ENCODE measurements at regions not wholly inside any gene's neighbourhood (a gene's known extent, or its start where the extent isn't known, plus 50 kb on each side); places are given as distances from the start of the nearest gene placed in this dataset.

DNA sequence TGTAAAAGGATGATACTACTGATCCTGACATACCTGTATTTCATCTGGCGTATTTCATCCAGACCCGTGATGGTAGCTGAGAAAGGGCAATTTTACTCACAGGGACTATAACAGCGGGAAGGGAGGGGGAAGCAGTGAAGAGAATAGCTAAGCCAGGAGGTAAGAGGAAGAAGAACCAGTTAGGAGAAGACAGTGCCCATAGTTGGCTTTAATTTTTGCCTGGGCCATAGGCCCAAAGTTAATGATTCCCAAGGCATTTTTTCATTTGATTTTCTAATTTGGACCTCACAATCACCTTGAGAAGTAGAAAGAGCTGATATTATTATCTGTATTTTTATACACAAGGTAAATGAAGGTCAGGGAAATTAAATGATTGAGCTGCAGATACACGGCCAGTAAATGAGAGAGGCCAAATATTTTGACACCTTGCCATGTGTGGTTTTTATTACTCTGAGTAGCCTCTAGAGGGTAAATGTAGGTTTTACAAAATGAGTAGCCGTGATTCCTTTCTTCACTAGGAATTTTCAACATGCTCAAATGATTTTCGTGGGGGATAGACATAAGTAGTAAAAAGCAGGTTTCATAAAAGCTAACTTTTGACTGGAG is 382.2 kb downstream of the FUT8 start:
- TF ChIP-seq, protein P1, sequence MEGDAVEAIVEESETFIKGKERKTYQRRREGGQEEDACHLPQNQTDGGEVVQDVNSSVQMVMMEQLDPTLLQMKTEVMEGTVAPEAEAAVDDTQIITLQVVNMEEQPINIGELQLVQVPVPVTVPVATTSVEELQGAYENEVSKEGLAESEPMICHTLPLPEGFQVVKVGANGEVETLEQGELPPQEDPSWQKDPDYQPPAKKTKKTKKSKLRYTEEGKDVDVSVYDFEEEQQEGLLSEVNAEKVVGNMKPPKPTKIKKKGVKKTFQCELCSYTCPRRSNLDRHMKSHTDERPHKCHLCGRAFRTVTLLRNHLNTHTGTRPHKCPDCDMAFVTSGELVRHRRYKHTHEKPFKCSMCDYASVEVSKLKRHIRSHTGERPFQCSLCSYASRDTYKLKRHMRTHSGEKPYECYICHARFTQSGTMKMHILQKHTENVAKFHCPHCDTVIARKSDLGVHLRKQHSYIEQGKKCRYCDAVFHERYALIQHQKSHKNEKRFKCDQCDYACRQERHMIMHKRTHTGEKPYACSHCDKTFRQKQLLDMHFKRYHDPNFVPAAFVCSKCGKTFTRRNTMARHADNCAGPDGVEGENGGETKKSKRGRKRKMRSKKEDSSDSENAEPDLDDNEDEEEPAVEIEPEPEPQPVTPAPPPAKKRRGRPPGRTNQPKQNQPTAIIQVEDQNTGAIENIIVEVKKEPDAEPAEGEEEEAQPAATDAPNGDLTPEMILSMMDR (IDR thresholded peaks at IDR 0.05): no peak
- no peak for TF ChIP-seq POLR2A (IDR thresholded peaks at IDR 0.05)
